Osteocyte (in vitro differentiated cells): ENCODE measurements at regions not wholly inside any gene's neighbourhood (a gene's known extent, or its start where the extent isn't known, plus 50 kb on each side); places are given as distances from the start of the nearest gene placed in this dataset.

ENCODE experiments used
- DNase-seq: peaks from one replicate; pipeline ENCODE4 v3.0.0; 2021; ENCODE audit warnings: mixed read lengths; ENCODE audit not compliant: unreplicated experiment; ENCODE audit errors: extremely low spot score
- H3K27ac Mint-ChIP-seq: one replicate; pipeline ENCODE4 v1.8.0; 2021; ENCODE audit warnings: mild to moderate bottlenecking, mixed read lengths; ENCODE audit not compliant: unreplicated experiment
- H3K27me3 Mint-ChIP-seq: one replicate; pipeline ENCODE4 v1.8.0; 2021; ENCODE audit warnings: mixed read lengths; ENCODE audit not compliant: unreplicated experiment
- H3K36me3 Mint-ChIP-seq: one replicate; pipeline ENCODE4 v1.8.0; 2021; ENCODE audit warnings: mixed read lengths; ENCODE audit not compliant: unreplicated experiment
- H3K4me1 Mint-ChIP-seq: one replicate; pipeline ENCODE4 v1.8.0; 2021; ENCODE audit warnings: mixed read lengths; ENCODE audit not compliant: unreplicated experiment
- H3K4me3 Mint-ChIP-seq: one replicate; pipeline ENCODE4 v1.8.0; 2021; ENCODE audit warnings: mild to moderate bottlenecking, moderate library complexity, mixed read lengths; ENCODE audit not compliant: unreplicated experiment
- H3K9me3 Mint-ChIP-seq: one replicate; pipeline ENCODE4 v1.8.0; 2021; ENCODE audit warnings: mixed read lengths; ENCODE audit not compliant: unreplicated experiment
- CTCF ChIP-seq: fragments of 200-600 bp; sonication (generic); IDR thresholded peaks from 2 replicates; pipeline ENCODE4 v1.5.0; 2021; ENCODE audit warnings: antibody characterized with exemption, mild to moderate bottlenecking, moderate library complexity

DNA sequence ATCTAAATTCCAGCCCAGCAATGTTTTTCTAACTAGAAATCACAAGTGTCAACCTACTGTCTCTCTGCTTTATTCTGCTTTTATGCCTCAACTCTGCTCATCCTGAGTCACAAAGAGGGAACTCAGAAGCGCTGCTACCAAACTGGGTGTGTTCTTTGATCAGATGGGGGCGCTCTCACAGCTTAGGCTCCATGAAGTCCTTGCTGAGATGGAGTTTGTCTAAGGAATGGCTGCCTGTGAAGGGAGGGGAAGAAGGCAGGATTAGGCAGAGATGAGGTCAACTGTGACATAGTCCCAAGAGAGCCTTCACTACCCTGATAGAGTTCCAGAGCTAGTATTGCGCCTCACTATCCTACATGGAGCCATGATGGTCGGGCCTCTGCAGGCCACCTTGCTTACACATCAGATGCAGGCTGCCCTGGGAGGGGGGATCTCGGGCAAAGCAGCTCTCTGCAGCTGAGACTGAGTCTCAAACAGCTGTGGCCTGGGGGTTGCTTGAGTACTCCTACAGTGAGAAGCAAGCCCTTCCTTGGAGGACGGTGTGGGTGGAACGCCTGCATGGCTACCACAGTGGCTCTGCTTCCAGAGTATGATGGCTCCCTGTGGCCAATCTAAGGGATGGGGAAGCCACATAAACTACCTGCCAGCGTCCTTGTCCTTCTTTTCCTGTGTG lies 219.9 kb downstream of the CCNG2 start:
- no peaks in the 10 kb centered on the region for H3K36me3 Mint-ChIP-seq
- DNase-seq: no peak
- no peaks in the 10 kb centered on the region for H3K9me3 Mint-ChIP-seq
- no peaks in the 10 kb centered on the region for H3K4me1 Mint-ChIP-seq
- TF ChIP-seq CTCF: no peak
- H3K27me3 Mint-ChIP-seq: peaks cover 29% of the 10 kb centered on the region
- H3K4me3 Mint-ChIP-seq: no peak overlapping the region
- no peak overlapping the region for H3K27ac Mint-ChIP-seq

- H3K36me3 Mint-ChIP-seq: no peaks in the 10 kb centered on the region
- peaks cover 26% of the 10 kb centered on the region for H3K27me3 Mint-ChIP-seq
- no peak for TF ChIP-seq CTCF
- no peak overlapping the region for H3K27ac Mint-ChIP-seq
- DNase-seq: no peak
- no peaks in the 10 kb centered on the region for H3K4me1 Mint-ChIP-seq
- no peak overlapping the region for H3K4me3 Mint-ChIP-seq
- no peaks in the 10 kb centered on the region for H3K9me3 Mint-ChIP-seq
These were observed 221.5 kb upstream of the CXCL13 start for GRCh38 chr4:77384094-77384493.

DNA sequence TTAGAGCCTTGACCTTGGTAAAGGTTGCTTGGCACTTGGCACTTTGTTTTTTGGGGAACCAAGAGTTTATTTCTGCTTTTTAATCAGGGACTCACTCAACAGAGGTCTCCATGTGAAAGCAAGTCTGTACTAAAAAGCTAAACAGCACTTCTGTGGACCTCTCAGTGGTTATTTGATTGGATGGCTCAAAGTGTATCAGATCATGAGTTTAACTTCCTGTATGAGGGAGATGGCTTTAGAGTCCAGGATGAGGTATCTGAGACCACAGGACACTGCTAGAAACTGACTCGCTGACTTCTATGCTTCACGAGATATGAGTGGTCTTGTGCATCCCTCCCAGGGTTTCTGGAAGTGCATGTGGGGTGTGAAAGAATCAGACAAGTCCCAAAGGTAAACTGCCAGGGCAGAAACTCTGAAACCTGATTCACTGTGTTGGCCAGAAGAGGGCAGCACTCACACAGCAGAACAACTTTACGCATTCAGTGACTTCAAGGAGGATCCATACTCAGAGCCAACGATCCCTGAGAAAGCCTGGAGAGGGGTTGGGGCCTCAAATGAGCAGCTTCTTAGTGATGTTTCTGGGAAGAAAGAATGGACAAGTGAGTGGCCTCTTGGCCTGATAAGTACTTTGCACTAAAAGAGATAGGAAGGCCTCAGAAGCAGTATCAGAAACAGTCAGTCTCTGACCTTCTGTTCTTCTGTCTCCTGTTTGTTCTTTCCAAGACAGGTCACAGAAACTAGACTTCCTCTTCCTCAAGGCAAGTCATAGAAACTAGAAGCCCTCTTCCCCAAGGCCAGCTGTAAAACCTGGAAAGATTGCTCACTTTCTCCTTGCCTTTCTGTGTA lies 220.3 kb upstream of the CXCL13 start:
- Mint-ChIP-seq H3K27ac (no peak overlapping the region), H3K4me1 (no peaks in the 10 kb centered on the region), H3K4me3 (no peak overlapping the region), H3K9me3 (no peaks in the 10 kb centered on the region), H3K36me3 (no peaks in the 10 kb centered on the region), H3K27me3 (peaks cover 22% of the 10 kb centered on the region)
- DNase-seq: no peak
- peak; percentile 85 for TF ChIP-seq CTCF

DNA sequence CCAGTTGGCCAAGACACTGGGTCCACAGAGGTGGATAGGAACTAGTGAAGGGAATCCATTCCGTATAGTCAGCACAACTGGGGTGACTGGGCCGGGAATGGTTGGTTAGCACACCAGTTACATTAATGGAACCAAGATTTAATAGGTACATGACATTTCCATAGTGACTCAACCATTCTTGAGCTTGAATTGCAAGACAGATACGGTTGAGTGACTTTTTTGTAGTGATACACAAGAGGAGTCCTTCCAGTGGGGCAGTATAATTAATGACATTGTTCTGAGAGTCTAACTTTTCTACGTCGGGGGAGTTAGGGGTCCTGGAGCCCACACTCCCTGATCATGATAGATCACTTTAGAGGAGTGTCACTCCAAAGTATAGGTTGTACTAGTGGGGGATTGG lies 211.6 kb upstream of the CXCL13 start:
- Mint-ChIP-seq H3K9me3 (no peaks in the 10 kb centered on the region), H3K36me3 (no peaks in the 10 kb centered on the region), H3K4me1 (no peaks in the 10 kb centered on the region), H3K27me3 (peaks cover 6% of the 10 kb centered on the region), H3K4me3 (no peak overlapping the region), H3K27ac (no peak overlapping the region)
- DNase-seq: no peak
- no peak for TF ChIP-seq CTCF

DNA sequence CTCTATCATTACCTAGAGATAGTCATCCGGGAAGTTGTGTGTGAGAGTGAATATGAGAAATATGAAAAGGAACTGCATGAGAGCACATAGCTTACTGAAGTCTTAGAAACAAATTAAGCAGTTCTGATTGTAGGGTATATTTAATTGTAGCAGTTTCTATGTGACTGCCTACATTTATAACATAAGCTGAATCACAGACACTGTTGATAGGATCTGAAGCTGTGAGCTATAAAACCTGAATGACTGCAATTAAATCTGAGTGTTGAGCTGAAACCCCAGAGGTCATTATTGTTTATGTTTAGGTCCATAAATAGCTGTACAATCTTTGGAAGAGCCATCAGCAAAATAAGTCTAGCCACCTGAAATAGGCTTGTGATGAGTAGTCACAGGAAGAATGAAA lies 210.1 kb upstream of the CXCL13 start:
- Mint-ChIP-seq H3K36me3 (no peaks in the 10 kb centered on the region), H3K27me3 (peaks cover 4% of the 10 kb centered on the region), H3K4me3 (no peak overlapping the region), H3K4me1 (no peaks in the 10 kb centered on the region), H3K27ac (no peak overlapping the region), H3K9me3 (no peaks in the 10 kb centered on the region)
- TF ChIP-seq CTCF: no peak
- DNase-seq: no peak
